HCT116 (cell line): ENCODE measurements at regions not wholly inside any gene's neighbourhood (a gene's known extent, or its start where the extent isn't known, plus 50 kb on each side); places are given as distances from the start of the nearest gene placed in this dataset.

Source experiments
- ATAC-seq: fragments of 200-7000 bp; cut with Tn5 transposase; 2 replicates; pipeline ENCODE4 v1.9.1; 2020; ENCODE audit warnings: mild to moderate bottlenecking, moderate library complexity
- BruUV-seq: library from RNA; stranded (reverse); fragments of 400-500 nt; replicated peaks from 2 replicates; lab custom pipeline; 2021; lab: Mats Ljungman, UMichigan
- CTCF ChIA-PET: fragments of 300-600 bp; sonication (Branson Sonifier 250); formaldehyde crosslinking; loops from one replicate; lab custom pipeline; 2021; ENCODE audit warnings: antibody characterized with exemption; lab: Charles Lee
- POLR2A ChIA-PET: fragments of 300-600, 350-600 bp; sonication (Branson Sonifier 250); formaldehyde crosslinking; loops from one replicate; lab custom pipeline; 2021; ENCODE audit warnings: antibody characterized with exemption; lab: Charles Lee
- RAD21 ChIA-PET, 2 experiments: fragments of 300-600 bp; sonication (Branson Sonifier 250); formaldehyde crosslinking; loops; one replicate each; lab custom pipeline; 2023; ENCODE audit warnings: low total read pairs in 2 of 2; ENCODE audit not compliant: uncharacterized antibody in 2 of 2, unreplicated experiment in 2 of 2, low non-redundant PET in 1 of 2; lab: Charles Lee
- DNase-seq: peaks from one replicate; pipeline ENCODE4 v3.0.0-alpha.2; 2010; ENCODE audit warnings: low read depth, low spot score
- H2AFZ ChIP-seq: fragments of 200-600 bp; shearing (Covaris generic), sonication (generic); 2 replicates; pipeline ENCODE4 v1.6.1; 2017; ENCODE audit warnings: low read depth, mixed run types, mixed read lengths, antibody characterized with exemption, low read length; ENCODE audit not compliant: poor library complexity, severe bottlenecking
- H3K27ac ChIP-seq: 2 replicates; pipeline ENCODE4 v1.5.1; 2012; ENCODE audit warnings: low read depth, low read length
- H3K27me3 ChIP-seq: fragments of 200-600 bp; sonication (generic); 2 replicates; pipeline ENCODE4 v1.6.1; 2016; ENCODE audit warnings: mixed run types, low read length, mixed read lengths; ENCODE audit not compliant: insufficient read depth
- H3K36me3 ChIP-seq, 2 experiments: fragments of 200-500 bp in 1 of 2; fragments of 200-600 bp in 1 of 2; sonication (Bioruptor generic) in 1 of 2; sonication (generic) in 1 of 2; 2 replicates each; pipeline versions ENCODE4 v1.5.1 to v1.6.1; 2014 to 2016; ENCODE audit warnings: low read length in 2 of 2, inconsistent platforms in 1 of 2, mixed read lengths in 1 of 2, mixed run types in 1 of 2; ENCODE audit not compliant: insufficient read depth in 2 of 2, control insufficient read depth in 1 of 2
- H3K4me1 ChIP-seq, 2 experiments: fragments of 200-600 bp in 1 of 2; sonication (generic) in 1 of 2; 2 replicates each; pipeline versions ENCODE4 v1.5.1 to v1.6.1; 2012 to 2017; ENCODE audit warnings: low read length in 2 of 2, inconsistent platforms in 1 of 2, mild to moderate bottlenecking in 1 of 2, mixed read lengths in 1 of 2, mixed run types in 1 of 2, moderate library complexity in 1 of 2; ENCODE audit not compliant: insufficient read depth in 2 of 2, control insufficient read depth in 1 of 2
- H3K4me2 ChIP-seq: fragments of 200-600 bp; sonication (generic); 2 replicates; pipeline ENCODE4 v1.6.1; 2017; ENCODE audit warnings: mixed run types, low read length, mixed read lengths
- H3K4me3 ChIP-seq, 2 experiments: fragments of 200-600 bp in 1 of 2; sonication (generic) in 1 of 2; replicated peaks in 1 of 2; 2 replicates each; pipeline ENCODE4 v1.5.1; 2011 to 2016; ENCODE audit warnings: low read length in 2 of 2, control low read depth in 1 of 2, low read depth in 1 of 2, mild to moderate bottlenecking in 1 of 2, mixed read lengths in 1 of 2, mixed run types in 1 of 2
- H3K79me2 ChIP-seq: fragments of 200-600 bp; sonication (generic); 2 replicates; pipeline ENCODE4 v1.6.1; 2017; ENCODE audit warnings: mild to moderate bottlenecking, mixed run types, low read length, moderate library complexity, mixed read lengths; ENCODE audit not compliant: insufficient read depth
- H3K9ac ChIP-seq: fragments of 200-600 bp; sonication (generic); 2 replicates; pipeline ENCODE4 v1.6.1; 2016; ENCODE audit warnings: low read length, mixed read lengths
- H3K9me2 ChIP-seq: fragments of 200-600 bp; sonication (generic), shearing (Covaris generic); 2 replicates; pipeline ENCODE4 v1.6.1; 2017; ENCODE audit warnings: mixed run types, mild to moderate bottlenecking, moderate library complexity; ENCODE audit not compliant: insufficient read depth
- H3K9me3 ChIP-seq, 2 experiments: fragments of 200-500 bp in 1 of 2; fragments of 200-600 bp in 1 of 2; sonication (Bioruptor generic) in 1 of 2; sonication (generic) in 1 of 2; 2 replicates each; pipeline ENCODE4 v1.6.1; 2014 to 2017; ENCODE audit warnings: low read length in 2 of 2, mixed read lengths in 2 of 2, inconsistent platforms in 1 of 2, low read depth in 1 of 2, mild to moderate bottlenecking in 1 of 2, mixed run types in 1 of 2, moderate library complexity in 1 of 2; ENCODE audit not compliant: control insufficient read depth in 1 of 2, insufficient read depth in 1 of 2
- H4K20me1 ChIP-seq: fragments of 200-600 bp; sonication (generic), shearing (Covaris generic); 2 replicates; pipeline ENCODE4 v1.6.1; 2017; ENCODE audit warnings: mixed run types, mild to moderate bottlenecking, moderate library complexity; ENCODE audit not compliant: insufficient read depth
- CEBPB ChIP-seq: IDR thresholded peaks from 2 replicates; pipeline ENCODE4 v1.6.1; 2012; ENCODE audit warnings: low read depth
- CTCF ChIP-seq, 3 experiments: fragments of 200-600 bp in 1 of 3; sonication (generic) in 1 of 3; IDR thresholded peaks in 2 of 3; conservative IDR thresholded peaks in 1 of 3; 2 replicates each; pipeline ENCODE4 v1.5.1; 2012 to 2017; ENCODE audit warnings: low read depth in 2 of 3, low read length in 2 of 3, antibody characterized with exemption in 1 of 3, borderline replicate concordance in 1 of 3, control low read depth in 1 of 3, mild to moderate bottlenecking in 1 of 3, mixed read lengths in 1 of 3, mixed run types in 1 of 3, moderate library complexity in 1 of 3; ENCODE audit not compliant: insufficient read depth in 1 of 3
- EGR1 ChIP-seq: IDR thresholded peaks from 2 replicates; pipeline ENCODE4 v1.6.1; 2012; ENCODE audit warnings: low read depth
- ELF1 ChIP-seq: IDR thresholded peaks from 2 replicates; pipeline ENCODE4 v1.6.1; 2012; ENCODE audit warnings: low read depth, borderline replicate concordance
- EZH2 ChIP-seq: fragments of 200-600 bp; sonication (generic); IDR thresholded peaks from 2 replicates; pipeline ENCODE4 v1.6.1; 2017; ENCODE audit warnings: antibody characterized with exemption, mixed run types
- EZH2phosphoT487 ChIP-seq: fragments of 200-600 bp; IDR thresholded peaks from 2 replicates; pipeline ENCODE4 v1.6.1; 2018; ENCODE audit warnings: antibody characterized with exemption, borderline replicate concordance
- FOSL1 ChIP-seq: IDR thresholded peaks from 2 replicates; pipeline ENCODE4 v1.6.1; 2012; ENCODE audit warnings: low read depth
- MAX ChIP-seq: IDR thresholded peaks from 2 replicates; pipeline ENCODE4 v1.6.1; 2012
- POLR2A ChIP-seq: IDR thresholded peaks from 2 replicates; pipeline ENCODE4 v1.7.0; 2011; ENCODE audit warnings: borderline replicate concordance; ENCODE audit not compliant: insufficient read depth, insufficient read length; ENCODE audit errors: extremely low read depth
- RAD21 ChIP-seq: IDR thresholded peaks from 2 replicates; pipeline ENCODE4 v1.6.1; 2012; ENCODE audit warnings: low read depth, mild to moderate bottlenecking
- REST ChIP-seq: IDR thresholded peaks from 2 replicates; pipeline ENCODE4 v1.6.1; 2012; ENCODE audit warnings: low read depth
- SIN3A ChIP-seq: IDR thresholded peaks from 2 replicates; pipeline ENCODE4 v1.6.1; 2012; ENCODE audit warnings: low read depth
- ZBTB33 ChIP-seq: IDR thresholded peaks from 2 replicates; pipeline ENCODE4 v1.6.1; 2011; ENCODE audit warnings: mild to moderate bottlenecking, low read length, moderate library complexity; ENCODE audit not compliant: insufficient replicate concordance; ENCODE audit errors: extremely low read depth
- intact Hi-C: fragments of 100-400 bp; cut with micrococcal nuclease; formaldehyde crosslinking; loops from 2 replicates; pipeline ENCODE4 v1.10.0; 2022

- Histone ChIP-seq H3K79me2 (no peaks in the 10 kb centered on the region), H3K27me3 (no peaks in the 10 kb centered on the region), H3K9ac (no peak overlapping the region), H2AFZ (no peak overlapping the region), H4K20me1 (no peaks in the 10 kb centered on the region), H3K4me3 (no peak overlapping the region), H3K9me2 (no peaks in the 10 kb centered on the region), H3K4me2 (no peak overlapping the region), H3K27ac (no peak overlapping the region), H3K4me1 (no peaks in the 10 kb centered on the region), H3K36me3 (no peaks in the 10 kb centered on the region), H3K9me3 (no peaks in the 10 kb centered on the region)
- BruUV-seq: no TSS peak
- TF ChIP-seq ELF1 (no peak), MAX (no peak), SIN3A (no peak), RAD21 (no peak), REST (no peak), EGR1 (no peak), CEBPB (no peak), POLR2A (no peak), EZH2phosphoT487 (no peak), EZH2 (no peak), ZBTB33 (no peak), CTCF (IDR thresholded peaks at IDR 0.05 in 2 of 3, conservative IDR thresholded peaks at IDR 0.05 in 1 of 3; ENCODE audit: borderline replicate concordance in 1 of 3, insufficient read depth in 1 of 3, low read depth in 2 of 3, low read length in 2 of 3) (no peak), FOSL1 (no peak)
- DNase-seq: no peak
- ChIA-PET CTCF (no interaction called here), RAD21 (no interaction called here), POLR2A (no interaction called here)
- no peak for ATAC-seq
- intact Hi-C loops: no loop called here
These were observed 1055.8 kb upstream of the DIAPH2 start for GRCh38 chrX:95628796-95629195.
